Cardiac fibroblast (primary cell): ENCODE measurements at regions not wholly inside any gene's neighbourhood (a gene's known extent, or its start where the extent isn't known, plus 50 kb on each side); places are given as distances from the start of the nearest gene placed in this dataset.

Source experiments
- DNase-seq, 2 donors: peaks; one replicate each; pipeline versions ENCODE4 v3.0.0 to v3.0.0-alpha.2; 2010; ENCODE audit warnings: low read depth in 2 of 2
- H3K4me3 ChIP-seq, 2 donors: replicated peaks in 1 of 2; 1 replicate in 1 of 2; 2 replicates in 1 of 2; pipeline ENCODE4 v1.5.1; 2011; ENCODE audit warnings: low read depth in 2 of 2, low read length in 2 of 2, mild to moderate bottlenecking in 2 of 2, moderate library complexity in 1 of 2
- CTCF ChIP-seq: IDR thresholded peaks from one replicate; pipeline ENCODE4 v1.5.1; 2011; ENCODE audit warnings: low read depth, mild to moderate bottlenecking, low read length, inconsistent platforms

GRCh38 chr9:108650826-108651225, 205.0 kb downstream of the ACTL7B start:
- H3K4me3 ChIP-seq: no peak overlapping the region
- TF ChIP-seq CTCF: no peak
- DNase-seq: no peak

DNA sequence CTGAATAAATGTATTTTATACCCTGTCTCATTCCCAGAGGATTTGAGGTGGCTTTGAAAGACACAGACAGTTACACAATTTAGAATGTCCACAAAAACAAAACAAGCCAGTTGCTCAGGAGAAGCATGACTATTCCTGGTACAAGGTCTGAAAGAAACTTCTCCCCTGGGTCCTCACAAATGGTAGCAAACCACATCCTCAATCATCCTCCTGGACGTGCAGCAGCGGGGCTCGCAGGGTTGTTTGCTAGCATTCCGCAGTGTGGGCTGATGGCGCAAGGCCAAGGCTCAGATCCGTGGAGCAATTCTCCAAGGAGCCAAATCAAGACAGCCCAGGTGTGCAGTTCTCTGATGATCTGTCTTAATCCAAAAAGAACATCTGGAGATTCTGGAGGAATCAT, 210.3 kb downstream of the ACTL7B start:
- TF ChIP-seq CTCF: no peak
- DNase-seq: peak in 1 of 2 donors; percentile 8
- H3K4me3 ChIP-seq: no peak overlapping the region

DNA sequence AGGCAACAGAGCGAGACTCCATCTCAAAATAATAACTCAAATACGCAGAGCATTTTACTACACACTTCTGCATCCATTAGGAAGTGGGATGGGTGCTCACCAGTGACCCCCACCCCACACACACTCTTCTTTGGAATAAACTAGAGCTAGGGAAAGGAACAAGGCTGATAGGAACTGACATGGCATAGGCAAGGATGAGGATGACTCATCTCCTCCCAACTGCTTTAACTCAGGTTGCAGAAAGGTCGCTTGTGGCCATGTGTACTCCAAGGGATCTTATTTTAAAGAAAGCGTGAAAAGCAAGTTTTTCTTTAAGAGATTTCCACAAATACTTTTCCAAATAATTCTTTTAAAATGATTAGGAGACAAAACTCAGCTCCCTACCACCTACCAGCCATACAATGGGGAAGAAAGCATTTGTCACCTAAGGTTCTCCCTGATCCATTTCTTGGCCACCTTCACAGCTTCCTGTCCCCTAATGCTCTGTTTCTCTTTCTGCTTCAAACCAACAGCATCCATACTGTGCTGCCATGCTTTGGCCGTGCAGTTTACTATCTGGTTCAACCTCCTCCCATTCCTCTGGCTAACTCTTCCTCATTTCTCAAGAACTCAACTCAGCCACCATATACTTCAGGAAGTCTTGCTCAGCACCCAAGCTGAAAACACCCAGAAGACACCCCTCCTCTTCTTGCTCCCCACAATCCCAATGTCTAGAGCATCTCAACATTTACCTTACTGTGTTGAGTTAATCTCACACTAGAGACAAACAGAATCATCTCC, 211.9 kb downstream of the ACTL7B start:
- no peak for TF ChIP-seq CTCF
- no peak overlapping the region for H3K4me3 ChIP-seq
- DNase-seq: no peak

- TF ChIP-seq CTCF: no peak
- no peak for DNase-seq
- no peak overlapping the region for H3K4me3 ChIP-seq
These were observed 212.9 kb downstream of the ACTL7B start for GRCh38 chr9:108642871-108643270.

- TF ChIP-seq CTCF: no peak
- DNase-seq: no peak
- no peak overlapping the region for H3K4me3 ChIP-seq
These were observed 215.6 kb downstream of the ACTL7B start for GRCh38 chr9:108640230-108640629.

GRCh38 chr9:108639696-108640095, 216.1 kb downstream of the ACTL7B start:
- peak in 1 of 2 donors; percentile 30 for DNase-seq
- H3K4me3 ChIP-seq: no peak overlapping the region
- TF ChIP-seq CTCF: no peak

- H3K4me3 ChIP-seq: no peak overlapping the region
- no peak for DNase-seq
- TF ChIP-seq CTCF: no peak
These were observed 216.7 kb downstream of the ACTL7B start for GRCh38 chr9:108639091-108639490.
